ENCODE measurements at regions not wholly inside any gene's neighbourhood (a gene's known extent, or its start where the extent isn't known, plus 50 kb on each side); places are given as distances from the start of the nearest gene placed in this dataset.

- TF ChIP-seq POLR2A (IDR thresholded peaks at IDR 0.05) (no peak), CTCF (IDR thresholded peaks at IDR 0.05 in 4 of 5, conservative IDR thresholded peaks at IDR 0.05 in 1 of 5) (no peak)
These were observed 197.2 kb upstream of the HNRNPA3 start for GRCh38 chr2:177015356-177015923.
